Ovary (tissue), 3 donors: ENCODE measurements at regions not wholly inside any gene's neighbourhood (a gene's known extent, or its start where the extent isn't known, plus 50 kb on each side); places are given as distances from the start of the nearest gene placed in this dataset.

ENCODE experiments used
- POLR2A ChIP-seq: fragments of 450-650 bp; IDR thresholded peaks from one replicate; pipeline ENCODE4 v1.6.1; 2017; ENCODE audit warnings: antibody characterized with exemption, mild to moderate bottlenecking, moderate library complexity
- TF ChIP-seq, protein P1 (sequence below), 3 donors: fragments of 450-650 bp in 2 of 3; fragments of 200-600 bp in 1 of 3; IDR thresholded peaks; one replicate each; pipeline versions ENCODE4 v1.5.1 to v1.8.0; 2016 to 2022; ENCODE audit warnings: antibody characterized with exemption in 3 of 3, mild to moderate bottlenecking in 1 of 3
- donor health status: DM: no; HTN: no; CAD: no.

DNA sequence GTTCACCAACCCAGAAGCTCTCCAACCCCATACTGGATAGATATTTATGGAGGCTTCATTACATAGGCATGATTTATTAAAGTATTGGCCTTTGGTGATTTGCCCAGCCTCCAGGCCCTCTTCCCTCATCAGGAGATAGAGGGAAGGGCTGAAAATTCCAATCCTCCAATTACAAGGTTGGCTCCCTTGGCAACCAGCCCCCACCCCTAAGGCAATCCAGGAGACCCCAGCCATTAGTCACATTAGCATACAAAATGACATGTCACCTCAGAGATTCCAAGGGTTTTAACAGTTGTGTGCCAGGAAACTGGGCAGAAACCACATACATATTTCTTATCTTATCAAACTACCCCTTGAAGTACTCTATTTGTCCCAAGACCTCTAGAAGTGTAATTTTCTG is 210.0 kb downstream of the HINT1 start:
- TF ChIP-seq, protein P1, sequence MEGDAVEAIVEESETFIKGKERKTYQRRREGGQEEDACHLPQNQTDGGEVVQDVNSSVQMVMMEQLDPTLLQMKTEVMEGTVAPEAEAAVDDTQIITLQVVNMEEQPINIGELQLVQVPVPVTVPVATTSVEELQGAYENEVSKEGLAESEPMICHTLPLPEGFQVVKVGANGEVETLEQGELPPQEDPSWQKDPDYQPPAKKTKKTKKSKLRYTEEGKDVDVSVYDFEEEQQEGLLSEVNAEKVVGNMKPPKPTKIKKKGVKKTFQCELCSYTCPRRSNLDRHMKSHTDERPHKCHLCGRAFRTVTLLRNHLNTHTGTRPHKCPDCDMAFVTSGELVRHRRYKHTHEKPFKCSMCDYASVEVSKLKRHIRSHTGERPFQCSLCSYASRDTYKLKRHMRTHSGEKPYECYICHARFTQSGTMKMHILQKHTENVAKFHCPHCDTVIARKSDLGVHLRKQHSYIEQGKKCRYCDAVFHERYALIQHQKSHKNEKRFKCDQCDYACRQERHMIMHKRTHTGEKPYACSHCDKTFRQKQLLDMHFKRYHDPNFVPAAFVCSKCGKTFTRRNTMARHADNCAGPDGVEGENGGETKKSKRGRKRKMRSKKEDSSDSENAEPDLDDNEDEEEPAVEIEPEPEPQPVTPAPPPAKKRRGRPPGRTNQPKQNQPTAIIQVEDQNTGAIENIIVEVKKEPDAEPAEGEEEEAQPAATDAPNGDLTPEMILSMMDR (IDR thresholded peaks at IDR 0.05), result no peak
- no peak for TF ChIP-seq POLR2A
